ENCODE measurements at regions not wholly inside any gene's neighbourhood (a gene's known extent, or its start where the extent isn't known, plus 50 kb on each side); places are given as distances from the start of the nearest gene placed in this dataset.
"Not testable (repeated sequence)": the region's sequence is repeated elsewhere in the genome, so short reads cannot be mapped to it uniquely, and the experiment has no call there.

GRCh38 chr7:52565974-52566373, 469.5 kb upstream of the POM121L12 start:
- no peak for DNase-seq

GRCh38 chr7:52555805-52556204, 479.6 kb upstream of the POM121L12 start:
- DNase-seq, result no peak

GRCh38 chr7:52547308-52547910, 488.0 kb upstream of the POM121L12 start:
- no peak for DNase-seq

DNA sequence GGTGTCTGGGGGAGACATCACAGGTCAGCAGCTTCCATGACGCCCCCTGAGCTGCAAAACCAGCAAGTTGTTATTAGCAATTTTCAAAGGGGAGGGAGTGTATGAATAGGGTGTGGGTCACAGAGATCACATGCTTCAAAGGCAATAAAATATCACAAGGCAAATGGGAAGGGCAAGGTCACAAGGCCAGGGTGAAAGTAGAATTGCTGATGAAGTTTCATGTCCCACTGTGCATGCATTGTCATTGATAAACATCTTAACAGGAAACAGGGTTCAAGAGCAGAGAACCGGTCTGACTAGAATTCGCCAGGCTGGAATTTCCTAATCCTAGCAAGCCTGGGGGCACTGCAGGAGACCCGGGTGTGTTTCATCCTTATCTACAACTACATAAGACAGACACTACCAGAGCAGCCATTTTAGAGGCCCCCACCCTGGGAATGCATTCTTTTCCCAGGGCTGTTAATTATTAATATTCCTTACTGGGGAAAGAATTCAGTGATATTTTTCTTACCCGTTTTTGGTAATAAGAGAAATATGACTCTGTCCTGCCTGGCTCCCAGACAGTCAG, 494.2 kb upstream of the POM121L12 start:
- not testable (repeated sequence) for DNase-seq

GRCh38 chr7:52540041-52540440, 495.4 kb upstream of the POM121L12 start:
- DNase-seq, result no peak

GRCh38 chr7:52539414-52539813, 496.0 kb upstream of the POM121L12 start:
- no peak for DNase-seq

- no peak for DNase-seq
These were observed 498.4 kb upstream of the POM121L12 start for GRCh38 chr7:52537051-52537450.

GRCh38 chr7:52525772-52526341, 509.6 kb upstream of the POM121L12 start:
- DNase-seq, result no peak

GRCh38 chr7:52518869-52519268, 516.6 kb upstream of the POM121L12 start:
- DNase-seq, result no peak

DNA sequence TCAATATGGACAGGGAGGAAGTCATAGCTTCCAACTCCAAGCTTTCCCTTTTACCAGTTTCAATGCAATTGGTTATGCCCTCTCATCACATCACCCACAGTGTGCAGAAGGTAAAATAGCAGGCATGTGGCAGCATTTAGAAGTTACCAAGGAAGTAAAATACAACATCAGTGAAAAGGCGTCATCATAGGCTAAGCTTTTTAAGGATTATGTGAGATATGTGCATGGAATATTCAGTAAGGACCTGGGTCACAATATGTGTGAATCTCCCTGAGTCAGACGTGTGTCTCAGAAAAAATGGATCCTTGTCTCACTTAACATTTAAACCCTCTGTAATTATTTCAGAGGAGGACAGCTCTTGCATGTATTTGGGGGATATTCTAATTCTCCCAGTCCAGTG, 522.8 kb upstream of the POM121L12 start:
- no peak for DNase-seq

DNA sequence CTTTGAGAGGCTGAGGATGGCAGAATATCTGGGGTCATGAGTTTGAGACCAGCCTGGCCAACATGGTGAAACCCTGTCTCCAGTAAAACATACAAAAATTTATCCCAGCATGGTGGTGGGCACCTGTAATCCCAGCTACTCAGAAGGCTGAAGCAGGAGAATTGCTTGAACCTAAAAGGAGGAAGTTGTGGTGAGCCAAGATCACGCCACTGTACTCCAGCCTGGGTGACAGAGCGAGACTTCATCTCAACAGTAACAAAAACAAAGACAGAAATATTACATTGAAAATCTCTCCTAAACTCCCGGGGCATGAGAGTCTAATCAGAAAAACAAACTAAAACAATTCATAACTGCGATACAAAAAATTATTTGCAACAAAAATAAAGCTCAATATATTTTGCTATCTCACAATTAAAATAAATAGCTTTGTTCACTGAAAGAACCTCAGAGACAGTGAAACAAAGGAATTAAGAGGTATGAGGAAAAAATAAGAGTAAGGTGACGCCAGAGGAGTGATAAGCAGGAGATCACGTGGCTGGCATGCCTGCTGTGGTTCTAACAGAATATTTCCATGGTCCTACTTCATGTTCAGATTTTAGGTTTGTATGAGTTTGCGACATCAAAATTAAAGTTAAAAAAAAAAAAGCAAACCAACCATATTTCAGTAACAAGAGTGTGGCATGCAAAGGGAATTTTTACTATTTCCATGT, 527.7 kb upstream of the POM121L12 start:
- DNase-seq, result no peak

DNA sequence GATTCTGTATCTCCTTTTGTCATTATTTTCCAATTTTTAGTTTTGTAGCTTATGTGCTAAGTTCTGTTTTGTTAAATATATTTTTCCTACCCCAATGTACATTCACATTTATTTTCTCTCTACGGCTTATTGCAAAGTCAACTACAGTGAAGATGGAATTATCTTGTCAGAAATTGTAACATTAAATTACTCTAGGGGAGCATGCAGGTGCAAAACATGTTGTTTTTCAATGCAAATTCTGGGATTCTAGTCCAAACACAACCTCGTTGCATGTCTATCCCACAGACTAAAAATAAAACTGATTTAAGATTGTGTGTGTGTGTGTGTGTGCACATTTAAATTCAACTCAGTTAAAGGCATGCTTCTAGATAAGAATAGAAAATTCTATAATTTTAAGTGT, 529.1 kb upstream of the POM121L12 start:
- DNase-seq, result no peak

DNA sequence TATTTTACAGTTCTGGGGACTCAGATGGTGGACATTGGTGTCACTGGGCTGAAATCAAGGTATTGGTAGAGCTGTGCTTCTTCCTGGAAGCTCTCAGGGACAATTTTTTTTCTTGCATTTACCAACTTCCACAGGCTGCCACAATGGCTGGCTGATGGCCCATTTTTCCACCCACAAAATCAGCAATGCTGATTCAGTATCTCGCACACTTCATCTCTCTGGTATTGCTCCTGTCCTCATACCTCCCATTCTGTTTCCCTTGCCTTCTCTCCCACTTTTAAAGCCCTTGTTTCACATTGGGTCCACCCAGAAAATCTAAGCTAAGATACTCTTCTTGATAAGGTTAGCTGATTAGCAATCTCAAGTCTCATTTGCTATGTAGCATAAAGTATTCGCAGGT, 530.9 kb upstream of the POM121L12 start:
- no peak for DNase-seq

DNA sequence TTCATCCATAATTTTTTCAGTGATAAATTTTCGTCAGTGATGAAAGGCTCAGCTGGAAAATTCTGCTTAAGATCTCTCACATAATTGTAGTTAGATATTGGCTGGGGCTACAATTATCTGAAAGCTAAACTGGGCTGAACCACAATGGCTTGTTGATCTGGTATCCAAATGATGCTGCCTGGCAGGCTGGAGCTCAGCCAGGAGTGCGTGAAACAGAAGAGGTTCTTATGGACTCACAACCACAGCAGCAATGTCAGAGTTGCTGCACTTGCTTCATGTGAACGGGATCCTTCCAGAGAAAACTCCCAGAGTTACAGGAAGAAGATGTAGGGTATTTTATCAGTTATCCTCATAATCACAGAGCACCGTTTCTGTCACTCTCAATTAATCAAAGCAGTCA, 533.2 kb upstream of the POM121L12 start:
- no peak for DNase-seq

GRCh38 chr7:52501696-52502095, 533.7 kb upstream of the POM121L12 start:
- DNase-seq, result no peak

GRCh38 chr7:52500841-52501240, 534.6 kb upstream of the POM121L12 start:
- no peak for DNase-seq

GRCh38 chr7:52498366-52498765, 537.1 kb upstream of the POM121L12 start:
- no peak for DNase-seq

DNA sequence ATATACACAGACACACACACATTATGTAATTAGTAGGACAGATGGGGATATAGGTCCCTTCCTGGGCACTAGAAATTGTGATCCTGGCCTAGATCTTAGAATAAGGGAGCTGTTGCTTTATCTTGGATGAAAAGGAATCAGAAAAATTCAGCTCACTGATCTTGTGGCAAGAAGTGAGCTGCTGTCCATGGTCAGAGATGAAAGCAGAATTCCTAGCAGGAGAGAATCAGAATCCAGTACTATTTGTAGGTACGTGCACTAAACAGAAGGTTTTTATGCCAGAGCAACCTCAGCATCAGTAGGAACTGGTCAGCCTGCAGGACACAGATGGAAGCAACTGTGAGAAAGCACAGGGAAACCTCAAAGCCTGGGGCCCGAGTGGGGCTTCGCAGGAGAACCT, 549.2 kb upstream of the POM121L12 start:
- DNase-seq, result no peak

- DNase-seq, result no peak
These were observed 553.4 kb upstream of the POM121L12 start for GRCh38 chr7:52482076-52482475.

- DNase-seq, result no peak
These were observed 553.9 kb upstream of the POM121L12 start for GRCh38 chr7:52481571-52481970.

- no peak for DNase-seq
These were observed 555.4 kb upstream of the POM121L12 start for GRCh38 chr7:52479990-52480389.

DNA sequence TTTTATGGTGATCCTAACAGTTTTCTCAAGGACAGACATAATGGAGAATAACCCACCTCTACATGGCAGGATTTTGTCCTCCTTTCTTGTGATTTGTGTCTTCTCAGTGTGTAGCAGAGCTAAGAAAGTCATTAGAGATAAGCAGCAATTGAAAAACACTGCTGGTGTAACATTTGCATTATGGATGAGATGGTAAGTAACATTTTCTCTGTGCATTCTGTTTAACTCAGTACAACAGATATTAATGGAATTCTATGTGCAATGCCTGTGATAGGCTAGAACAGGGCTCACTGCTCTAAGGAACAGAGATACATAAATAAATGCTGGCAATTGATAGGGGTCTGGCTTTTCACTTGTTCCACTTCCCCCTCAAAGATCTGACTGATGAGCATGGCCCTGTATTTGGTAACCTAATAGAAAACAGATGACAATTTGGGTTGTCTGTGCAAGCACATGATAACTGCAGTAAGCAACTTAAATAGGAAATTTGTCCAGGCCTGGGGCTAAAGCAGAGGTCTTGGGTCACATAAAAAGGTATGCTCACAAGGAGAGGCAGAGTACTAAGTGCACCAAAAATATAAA, 560.3 kb upstream of the POM121L12 start:
- DNase-seq, result no peak

GRCh38 chr7:52473756-52474155, 561.7 kb upstream of the POM121L12 start:
- DNase-seq, result no peak

All from CD4-positive, alpha-beta T cell treated with Interleukin-6 for 4 hours (primary cell).